ENCODE measurements at regions not wholly inside any gene's neighbourhood (a gene's known extent, or its start where the extent isn't known, plus 50 kb on each side); places are given as distances from the start of the nearest gene placed in this dataset.

DNA sequence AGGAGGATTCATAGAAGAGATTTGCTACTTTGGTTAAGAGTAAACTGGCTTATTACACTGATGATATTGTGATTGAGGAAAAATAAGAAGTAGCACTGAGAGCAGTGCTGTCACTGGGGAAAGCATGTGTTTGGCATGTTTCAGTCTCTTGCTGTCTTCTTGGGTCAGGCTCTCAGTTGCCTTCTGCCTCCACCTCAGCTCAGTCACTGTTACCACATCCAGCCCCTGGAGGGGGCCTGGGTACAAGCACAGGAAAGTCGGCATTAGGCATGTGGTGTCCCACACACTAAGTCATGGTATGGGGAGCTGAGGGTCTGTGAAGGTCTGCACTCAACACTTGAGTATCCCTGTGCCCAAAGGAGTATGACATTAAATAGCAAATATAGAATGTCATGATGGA is 958.3 kb upstream of the CDH9 start:
- Histone ChIP-seq H3K9me3 (ENCODE audit: control insufficient read depth, insufficient read depth, low read length) (no peaks in the 10 kb centered on the region), H3K27me3 (ENCODE audit: control insufficient read depth, insufficient read depth, low read length) (no peaks in the 10 kb centered on the region), H3K27ac (ENCODE audit: low read length) (no peak overlapping the region), H3K4me3 (ENCODE audit: low read length) (no peak overlapping the region), H3K4me1 (ENCODE audit: control insufficient read depth, insufficient read depth, low read length) (no peaks in the 10 kb centered on the region), H3K36me3 (ENCODE audit: control insufficient read depth, insufficient read depth, low read length) (no peaks in the 10 kb centered on the region)
- no CpG with 5 or more reads among the region's 1 CpG for WGBS (ENCODE audit: insufficient coverage, insufficient read length)
- no peak for DNase-seq (ENCODE audit: low read depth, low spot score)

DNA sequence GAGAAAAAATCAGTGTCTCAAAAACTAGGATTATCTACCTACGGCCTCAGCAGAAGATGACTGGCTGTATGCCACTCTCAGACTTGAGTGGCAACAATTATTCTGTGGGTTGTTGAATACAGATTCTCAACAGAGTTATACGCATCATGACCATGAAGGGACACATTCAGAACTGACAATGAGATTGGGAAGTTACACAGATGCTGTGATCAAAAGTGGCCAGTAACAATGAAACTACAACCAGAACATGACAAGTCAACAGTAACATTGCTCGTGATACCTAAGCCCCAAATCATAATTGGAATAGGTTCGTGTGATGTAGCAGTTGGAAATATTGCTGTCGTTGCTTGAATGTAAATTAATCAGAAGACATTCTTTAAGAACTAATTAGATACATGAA is 957.5 kb upstream of the CDH9 start:
- no peak overlapping the region for H3K4me3 ChIP-seq (ENCODE audit: low read length)
- no CpG with 5 or more reads among the region's 5 CpGs for WGBS (ENCODE audit: insufficient coverage, insufficient read length)
- H3K27me3 ChIP-seq (ENCODE audit: control insufficient read depth, insufficient read depth, low read length) = no peaks in the 10 kb centered on the region
- H3K27ac ChIP-seq (ENCODE audit: low read length) = no peak overlapping the region
- no peak for DNase-seq (ENCODE audit: low read depth, low spot score)
- no peaks in the 10 kb centered on the region for H3K9me3 ChIP-seq (ENCODE audit: control insufficient read depth, insufficient read depth, low read length)
- H3K36me3 ChIP-seq (ENCODE audit: control insufficient read depth, insufficient read depth, low read length) = no peaks in the 10 kb centered on the region
- no peaks in the 10 kb centered on the region for H3K4me1 ChIP-seq (ENCODE audit: control insufficient read depth, insufficient read depth, low read length)

DNA sequence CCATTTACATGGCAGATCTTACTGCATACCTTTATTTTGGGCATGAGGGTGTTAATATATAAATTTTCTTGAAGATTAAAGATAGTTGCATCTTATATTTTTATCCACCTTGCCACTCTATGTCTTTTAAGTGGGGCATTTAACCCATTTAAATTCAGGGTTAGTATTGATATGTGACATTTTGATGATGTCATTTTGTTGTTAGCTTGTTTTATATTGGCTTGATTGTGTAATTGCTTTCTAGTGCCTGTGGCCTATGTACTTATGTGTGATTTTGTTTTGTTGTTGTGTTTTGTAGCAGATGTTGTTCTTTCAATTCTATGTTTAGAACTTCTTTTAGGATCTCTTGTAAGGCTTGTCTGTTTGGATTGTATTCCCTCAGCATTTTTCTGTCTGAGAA is 939.9 kb upstream of the CDH9 start:
- Histone ChIP-seq H3K27me3 (ENCODE audit: control insufficient read depth, insufficient read depth, low read length) (no peaks in the 10 kb centered on the region), H3K4me3 (ENCODE audit: low read length) (no peak overlapping the region), H3K9me3 (ENCODE audit: control insufficient read depth, insufficient read depth, low read length) (no peaks in the 10 kb centered on the region), H3K27ac (ENCODE audit: low read length) (no peak overlapping the region), H3K4me1 (ENCODE audit: control insufficient read depth, insufficient read depth, low read length) (no peaks in the 10 kb centered on the region), H3K36me3 (ENCODE audit: control insufficient read depth, insufficient read depth, low read length) (no peaks in the 10 kb centered on the region)
- no peak for DNase-seq (ENCODE audit: low read depth, low spot score)

DNA sequence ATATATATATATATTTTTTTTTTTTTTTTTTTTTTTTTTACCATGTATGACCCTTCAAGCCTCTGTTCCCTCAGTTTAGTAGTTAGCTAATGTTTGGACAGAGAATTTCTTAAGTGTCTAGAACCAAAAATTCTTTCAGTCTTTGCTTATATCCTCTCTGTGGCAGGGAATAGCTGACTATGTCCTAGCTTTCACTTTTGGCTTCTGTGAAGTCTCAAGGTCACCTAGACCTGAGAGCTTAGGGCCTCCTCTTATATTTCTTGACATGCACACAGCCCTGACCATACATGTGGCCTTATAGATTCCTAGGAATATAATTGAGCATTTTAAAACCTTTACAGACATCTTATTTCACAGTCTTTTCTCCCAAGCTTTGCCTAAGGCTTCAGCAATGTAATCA is 930.8 kb upstream of the CDH9 start:
- no peak for DNase-seq (ENCODE audit: low read depth, low spot score)
- Histone ChIP-seq H3K4me1 (ENCODE audit: control insufficient read depth, insufficient read depth, low read length) (no peaks in the 10 kb centered on the region), H3K4me3 (ENCODE audit: low read length) (no peak overlapping the region), H3K27me3 (ENCODE audit: control insufficient read depth, insufficient read depth, low read length) (no peaks in the 10 kb centered on the region), H3K9me3 (ENCODE audit: control insufficient read depth, insufficient read depth, low read length) (no peaks in the 10 kb centered on the region), H3K27ac (ENCODE audit: low read length) (no peak overlapping the region), H3K36me3 (ENCODE audit: control insufficient read depth, insufficient read depth, low read length) (no peaks in the 10 kb centered on the region)

DNA sequence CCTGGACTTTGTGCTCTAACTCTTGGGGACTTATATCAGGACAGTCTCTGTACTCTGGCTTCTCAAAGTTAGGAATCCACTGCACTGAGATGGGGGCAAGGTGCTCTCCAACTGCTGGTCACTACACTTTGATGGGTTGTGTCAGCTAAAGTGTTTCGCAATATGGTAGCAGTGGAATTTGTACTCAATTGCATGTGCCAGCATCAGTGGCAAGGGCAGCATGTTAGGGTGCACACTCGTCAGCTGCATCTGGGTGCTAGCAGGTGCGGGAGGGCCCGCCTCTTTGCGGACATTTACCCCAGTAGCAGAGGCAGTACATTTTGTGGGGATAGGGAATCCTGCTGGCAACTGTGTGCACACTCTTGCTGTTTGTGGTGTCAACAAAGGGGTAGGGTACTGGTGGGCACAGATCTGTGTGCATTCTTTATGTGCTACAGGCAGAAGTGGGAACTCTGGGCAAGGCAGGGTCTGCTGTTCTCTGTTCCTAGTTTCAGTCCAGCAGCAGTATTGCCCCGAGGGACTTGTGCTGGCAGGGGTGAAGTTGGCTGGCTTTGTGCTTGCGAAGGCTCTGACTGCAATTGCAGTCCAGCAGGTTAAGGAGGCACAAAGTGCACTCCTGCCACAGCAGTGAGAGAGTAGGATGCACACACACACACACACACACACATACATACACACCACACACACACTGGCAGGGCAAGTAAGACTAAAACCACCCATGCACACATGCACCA is 924.8 kb upstream of the CDH9 start:
- no peaks in the 10 kb centered on the region for H3K27me3 ChIP-seq (ENCODE audit: control insufficient read depth, insufficient read depth, low read length)
- DNase-seq (ENCODE audit: low read depth, low spot score) = no peak
- H3K9me3 ChIP-seq (ENCODE audit: control insufficient read depth, insufficient read depth, low read length) = no peaks in the 10 kb centered on the region
- no peak overlapping the region for H3K4me3 ChIP-seq (ENCODE audit: low read length)
- whole genome bisulfite sequencing (ENCODE audit: insufficient coverage, insufficient read length) = no CpG with 5 or more reads among the region's 7 CpGs
- no peaks in the 10 kb centered on the region for H3K36me3 ChIP-seq (ENCODE audit: control insufficient read depth, insufficient read depth, low read length)
- no peaks in the 10 kb centered on the region for H3K4me1 ChIP-seq (ENCODE audit: control insufficient read depth, insufficient read depth, low read length)
- H3K27ac ChIP-seq (ENCODE audit: low read length) = no peak overlapping the region

DNA sequence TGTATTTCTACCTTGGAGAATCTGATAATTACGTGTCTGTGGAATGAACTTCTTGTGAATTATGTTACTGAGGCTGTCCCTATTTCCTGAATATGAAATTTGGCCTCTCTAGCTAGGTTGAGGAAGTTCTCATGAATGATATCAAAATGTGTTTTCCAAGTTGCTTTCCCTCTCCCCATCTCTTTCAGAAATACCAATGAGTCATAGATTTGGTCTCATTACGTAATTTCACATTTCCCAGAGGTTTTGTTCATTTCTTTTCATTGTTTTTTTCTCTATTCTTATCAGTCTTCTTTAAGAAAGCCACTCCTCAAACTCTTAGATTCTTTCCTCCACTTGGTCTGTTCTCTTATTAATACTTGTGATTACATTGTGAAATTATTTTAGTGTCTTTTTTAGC is 923.8 kb upstream of the CDH9 start:
- Histone ChIP-seq H3K36me3 (ENCODE audit: control insufficient read depth, insufficient read depth, low read length) (no peaks in the 10 kb centered on the region), H3K27ac (ENCODE audit: low read length) (no peak overlapping the region)
- WGBS (ENCODE audit: insufficient coverage, insufficient read length) = no CpG with 5 or more reads among the region's 2 CpGs

DNA sequence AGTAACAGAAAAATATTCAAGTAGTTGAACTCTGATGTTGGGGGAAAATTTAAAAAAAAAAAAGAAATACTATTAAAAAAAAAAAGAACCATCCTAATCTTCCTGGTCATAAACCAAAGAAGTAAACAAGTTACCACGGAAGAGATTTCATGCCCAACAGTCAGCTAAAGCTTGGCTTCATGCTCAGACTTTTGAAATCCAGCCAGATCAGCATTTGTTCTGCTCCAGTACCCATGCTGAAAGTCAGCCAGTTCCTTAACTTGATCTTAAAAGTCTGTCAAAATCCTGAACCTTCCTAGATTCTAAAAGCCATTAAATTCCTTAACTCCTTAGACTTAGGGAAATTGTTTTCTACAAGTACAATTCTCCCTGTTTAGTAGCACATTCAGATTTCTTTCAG is 908.7 kb upstream of the CDH9 start:
- no peak overlapping the region for H3K4me3 ChIP-seq (ENCODE audit: low read length)
- no CpG with 5 or more reads among the region's 1 CpG for WGBS (ENCODE audit: insufficient coverage, insufficient read length)
- H3K36me3 ChIP-seq (ENCODE audit: control insufficient read depth, insufficient read depth, low read length) = no peaks in the 10 kb centered on the region
- no peak for DNase-seq (ENCODE audit: low read depth, low spot score)
- no peaks in the 10 kb centered on the region for H3K4me1 ChIP-seq (ENCODE audit: control insufficient read depth, insufficient read depth, low read length)
- no peaks in the 10 kb centered on the region for H3K27me3 ChIP-seq (ENCODE audit: control insufficient read depth, insufficient read depth, low read length)
- no peak overlapping the region for H3K27ac ChIP-seq (ENCODE audit: low read length)
- no peaks in the 10 kb centered on the region for H3K9me3 ChIP-seq (ENCODE audit: control insufficient read depth, insufficient read depth, low read length)

More for the DNA sequence above, 923.8 kb upstream of the CDH9 start:
- no peak for DNase-seq (ENCODE audit: low read depth, low spot score)
- Histone ChIP-seq H3K9me3 (ENCODE audit: control insufficient read depth, insufficient read depth, low read length) (no peaks in the 10 kb centered on the region), H3K4me1 (ENCODE audit: control insufficient read depth, insufficient read depth, low read length) (no peaks in the 10 kb centered on the region), H3K27me3 (ENCODE audit: control insufficient read depth, insufficient read depth, low read length) (no peaks in the 10 kb centered on the region), H3K4me3 (ENCODE audit: low read length) (no peak overlapping the region)

DNA sequence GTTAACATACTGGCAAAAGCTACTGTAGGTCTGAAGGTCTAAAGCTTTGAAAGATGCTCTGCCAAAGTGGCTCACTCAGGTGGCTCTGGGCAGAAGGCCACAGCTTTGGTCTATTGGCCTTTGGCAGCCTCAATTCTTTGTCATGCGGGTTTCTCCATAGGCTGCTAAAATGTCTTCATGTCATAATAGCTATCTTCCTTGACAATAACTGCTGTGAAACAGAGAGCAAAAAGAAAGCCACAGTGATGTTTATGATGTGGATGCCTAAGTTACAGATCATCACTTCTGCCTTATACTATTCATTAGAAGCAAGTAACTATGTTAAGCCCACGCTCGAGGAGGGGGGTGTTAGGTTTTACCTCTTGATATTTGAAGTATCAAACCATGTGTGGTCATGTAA is 906.1 kb upstream of the CDH9 start:
- no CpG with 5 or more reads among the region's 3 CpGs for WGBS (ENCODE audit: insufficient coverage, insufficient read length)

DNA sequence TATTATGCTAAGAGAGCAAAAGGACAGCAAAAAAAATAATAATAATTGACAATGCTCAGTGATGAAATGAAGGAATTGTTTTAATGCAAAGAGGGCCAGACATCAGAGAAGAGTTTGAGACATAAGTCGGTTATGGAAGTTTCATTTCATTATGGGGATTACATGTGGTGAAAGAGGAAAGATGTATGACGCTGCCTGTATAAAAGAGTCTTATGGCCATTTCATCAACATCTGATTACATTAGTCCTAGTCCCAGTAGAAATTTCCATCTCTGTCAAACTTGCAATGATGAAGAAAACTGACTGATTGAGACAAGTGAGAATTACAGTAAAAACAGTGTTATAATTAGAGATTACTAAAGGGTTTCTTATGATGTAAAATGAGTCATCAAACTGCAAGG is 900.6 kb upstream of the CDH9 start:
- H3K27me3 ChIP-seq (ENCODE audit: control insufficient read depth, insufficient read depth, low read length) = no peaks in the 10 kb centered on the region
- H3K4me3 ChIP-seq (ENCODE audit: low read length) = no peak overlapping the region
- H3K4me1 ChIP-seq (ENCODE audit: control insufficient read depth, insufficient read depth, low read length) = no peaks in the 10 kb centered on the region
- no peaks in the 10 kb centered on the region for H3K36me3 ChIP-seq (ENCODE audit: control insufficient read depth, insufficient read depth, low read length)
- DNase-seq (ENCODE audit: low read depth, low spot score) = no peak
- H3K9me3 ChIP-seq (ENCODE audit: control insufficient read depth, insufficient read depth, low read length) = no peaks in the 10 kb centered on the region
- H3K27ac ChIP-seq (ENCODE audit: low read length) = no peak overlapping the region
- no CpG with 5 or more reads among the region's 2 CpGs for WGBS (ENCODE audit: insufficient coverage, insufficient read length)

More for the DNA sequence above, 906.1 kb upstream of the CDH9 start:
- no peak overlapping the region for H3K27ac ChIP-seq (ENCODE audit: low read length)
- H3K9me3 ChIP-seq (ENCODE audit: control insufficient read depth, insufficient read depth, low read length) = no peaks in the 10 kb centered on the region
- H3K4me1 ChIP-seq (ENCODE audit: control insufficient read depth, insufficient read depth, low read length) = no peaks in the 10 kb centered on the region
- no peak overlapping the region for H3K4me3 ChIP-seq (ENCODE audit: low read length)
- no peaks in the 10 kb centered on the region for H3K27me3 ChIP-seq (ENCODE audit: control insufficient read depth, insufficient read depth, low read length)
- DNase-seq (ENCODE audit: low read depth, low spot score) = no peak
- H3K36me3 ChIP-seq (ENCODE audit: control insufficient read depth, insufficient read depth, low read length) = no peaks in the 10 kb centered on the region

DNA sequence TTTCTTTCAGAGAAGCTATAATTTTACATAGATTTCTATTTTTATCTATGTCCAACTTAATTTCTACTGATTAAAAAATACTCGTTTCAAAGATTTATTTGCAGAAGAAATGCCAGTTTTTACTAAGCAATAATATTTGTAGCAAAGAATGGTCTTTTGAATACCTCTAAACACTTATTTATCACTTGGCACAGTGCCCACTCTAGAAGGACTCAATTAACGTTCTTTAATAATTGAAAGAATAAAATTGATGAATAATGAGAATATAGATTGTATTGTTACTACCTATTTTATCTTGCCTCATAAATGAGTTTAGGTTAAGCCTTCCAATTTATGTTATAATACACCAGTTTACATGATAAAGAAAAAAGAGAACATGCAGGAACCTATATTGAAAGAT is 889.7 kb upstream of the CDH9 start:
- Histone ChIP-seq H3K4me1 (ENCODE audit: control insufficient read depth, insufficient read depth, low read length) (no peaks in the 10 kb centered on the region), H3K4me3 (ENCODE audit: low read length) (no peak overlapping the region), H3K36me3 (ENCODE audit: control insufficient read depth, insufficient read depth, low read length) (no peaks in the 10 kb centered on the region), H3K27ac (ENCODE audit: low read length) (no peak overlapping the region), H3K9me3 (ENCODE audit: control insufficient read depth, insufficient read depth, low read length) (no peaks in the 10 kb centered on the region), H3K27me3 (ENCODE audit: control insufficient read depth, insufficient read depth, low read length) (no peaks in the 10 kb centered on the region)
- no peak for DNase-seq (ENCODE audit: low read depth, low spot score)
- WGBS (ENCODE audit: insufficient coverage, insufficient read length) = no CpG with 5 or more reads among the region's 2 CpGs

DNA sequence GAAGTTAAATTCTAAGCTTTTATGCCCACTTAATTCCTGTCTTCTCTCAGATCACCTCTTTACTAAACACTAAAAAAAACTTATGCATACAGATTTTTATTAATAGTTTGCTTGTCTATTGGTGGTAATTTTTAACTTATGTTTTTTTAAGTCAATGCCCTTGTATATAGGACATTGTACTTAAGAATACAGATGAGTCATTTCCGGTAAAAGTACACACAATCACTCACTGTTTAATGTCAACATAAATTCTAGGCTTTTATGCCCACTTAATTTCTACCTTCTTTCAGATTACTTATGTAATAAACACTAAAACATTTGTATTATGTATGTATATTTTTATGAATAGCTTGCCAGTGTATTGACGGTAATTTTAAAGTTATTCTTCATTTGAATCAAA is 872.8 kb upstream of the CDH9 start:
- H3K9me3 ChIP-seq (ENCODE audit: control insufficient read depth, insufficient read depth, low read length) = no peaks in the 10 kb centered on the region
- no CpG with 5 or more reads among the region's 2 CpGs for WGBS (ENCODE audit: insufficient coverage, insufficient read length)
- no peak for DNase-seq (ENCODE audit: low read depth, low spot score)
- H3K4me3 ChIP-seq (ENCODE audit: low read length) = no peak overlapping the region
- H3K27me3 ChIP-seq (ENCODE audit: control insufficient read depth, insufficient read depth, low read length) = no peaks in the 10 kb centered on the region
- H3K4me1 ChIP-seq (ENCODE audit: control insufficient read depth, insufficient read depth, low read length) = no peaks in the 10 kb centered on the region
- no peaks in the 10 kb centered on the region for H3K36me3 ChIP-seq (ENCODE audit: control insufficient read depth, insufficient read depth, low read length)
- H3K27ac ChIP-seq (ENCODE audit: low read length) = no peak overlapping the region

All from iPS DF 6.9 (cell line).